Stomach (tissue), 8 donors: ENCODE measurements at regions not wholly inside any gene's neighbourhood (a gene's known extent, or its start where the extent isn't known, plus 50 kb on each side); places are given as distances from the start of the nearest gene placed in this dataset.
"Not testable (repeated sequence)": the region's sequence is repeated elsewhere in the genome, so short reads cannot be mapped to it uniquely, and the experiment has no call there.

Experiments used
- DNase-seq, 2 donors: peaks; one replicate each; pipeline versions ENCODE4 v3.0.0 to v3.0.0-alpha.2; 2013 to 2019
- H3K27ac ChIP-seq, 5 donors: fragments of 200-600 bp in 4 of 5; sonication (generic) in 4 of 5; one replicate each; pipeline ENCODE4 v1.5.1; 2013 to 2019; ENCODE audit warnings: mild to moderate bottlenecking in 1 of 5, moderate library complexity in 1 of 5
- H3K27me3 ChIP-seq, 3 donors: fragments of 200-600 bp; sonication (generic); one replicate each; pipeline ENCODE4 v1.5.1; 2017 to 2019; ENCODE audit warnings: mixed run types in 1 of 3
- H3K36me3 ChIP-seq, 4 donors: fragments of 200-600 bp; sonication (generic); 1 replicate in 3 of 4; 2 replicates in 1 of 4; pipeline ENCODE4 v1.5.1; 2016 to 2019
- H3K4me1 ChIP-seq, 4 donors: fragments of 200-600 bp; sonication (generic); one replicate each; pipeline ENCODE4 v1.5.1; 2016 to 2019
- H3K4me3 ChIP-seq, 4 donors: fragments of 200-600 bp; sonication (generic) in 3 of 4; one replicate each; pipeline ENCODE4 v1.5.1; 2016 to 2019; ENCODE audit warnings: mild to moderate bottlenecking in 1 of 4
- H3K9me3 ChIP-seq, 4 donors: fragments of 200-600 bp; sonication (generic); one replicate each; pipeline ENCODE4 v1.5.1; 2016 to 2019
- EP300 ChIP-seq: sonication (generic); formaldehyde crosslinking; IDR thresholded peaks from one replicate; pipeline ENCODE4 v1.6.1; 2017; ENCODE audit warnings: antibody characterized with exemption
- POLR2A ChIP-seq, 4 donors: fragments of 450-650 bp; IDR thresholded peaks; one replicate each; pipeline ENCODE4 v1.6.1; 2016; ENCODE audit warnings: antibody characterized with exemption in 4 of 4, control low read depth in 2 of 4, mild to moderate bottlenecking in 1 of 4, moderate library complexity in 1 of 4
- POLR2AphosphoS5 ChIP-seq, 3 donors: sonication (generic); formaldehyde crosslinking; IDR thresholded peaks; one replicate each; pipeline ENCODE4 v1.6.1; 2016; ENCODE audit warnings: antibody characterized with exemption in 3 of 3
- WGBS, 5 donors: extraction: QIAGEN DNeasy Blood & Tissue Kit in 3 of 5; methylation state at CpG; one replicate each; pipeline versions ENCODE4 v1.1.5 to v1.1.7; 2013 to 2018; 5-methylcytosine and 5-hydroxymethylcytosine counted together
- intact Hi-C: fragments of 100-400 bp; cut with DNase I; formaldehyde crosslinking; loops from one replicate; pipeline ENCODE4 v1.15.1; 2023; ENCODE audit warnings: low total_unique reads
- TF ChIP-seq, protein P1 (sequence below), 7 experiments: fragments of 450-650 bp in 4 of 7; fragments of 200-600 bp in 3 of 7; sonication (generic) in 3 of 7; IDR thresholded peaks; one replicate each; pipeline ENCODE4 v1.5.1; 2016 to 2019; ENCODE audit warnings: antibody characterized with exemption in 7 of 7, control low read depth in 2 of 7, mild to moderate bottlenecking in 1 of 7
- donor health status: healthy with polysubstance abuse.
- donor health status: Bipolar disorder and iron deficiency.
- donor health status: healthy.

- intact Hi-C loops, result no loop called here
- TF ChIP-seq POLR2A (IDR thresholded peaks at IDR 0.05) (no peak), EP300 (no peak), POLR2AphosphoS5 (IDR thresholded peaks at IDR 0.05) (no peak)
- TF ChIP-seq, protein P1, sequence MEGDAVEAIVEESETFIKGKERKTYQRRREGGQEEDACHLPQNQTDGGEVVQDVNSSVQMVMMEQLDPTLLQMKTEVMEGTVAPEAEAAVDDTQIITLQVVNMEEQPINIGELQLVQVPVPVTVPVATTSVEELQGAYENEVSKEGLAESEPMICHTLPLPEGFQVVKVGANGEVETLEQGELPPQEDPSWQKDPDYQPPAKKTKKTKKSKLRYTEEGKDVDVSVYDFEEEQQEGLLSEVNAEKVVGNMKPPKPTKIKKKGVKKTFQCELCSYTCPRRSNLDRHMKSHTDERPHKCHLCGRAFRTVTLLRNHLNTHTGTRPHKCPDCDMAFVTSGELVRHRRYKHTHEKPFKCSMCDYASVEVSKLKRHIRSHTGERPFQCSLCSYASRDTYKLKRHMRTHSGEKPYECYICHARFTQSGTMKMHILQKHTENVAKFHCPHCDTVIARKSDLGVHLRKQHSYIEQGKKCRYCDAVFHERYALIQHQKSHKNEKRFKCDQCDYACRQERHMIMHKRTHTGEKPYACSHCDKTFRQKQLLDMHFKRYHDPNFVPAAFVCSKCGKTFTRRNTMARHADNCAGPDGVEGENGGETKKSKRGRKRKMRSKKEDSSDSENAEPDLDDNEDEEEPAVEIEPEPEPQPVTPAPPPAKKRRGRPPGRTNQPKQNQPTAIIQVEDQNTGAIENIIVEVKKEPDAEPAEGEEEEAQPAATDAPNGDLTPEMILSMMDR (IDR thresholded peaks at IDR 0.05), result no peak
- DNase-seq, result no peak
- H3K9me3 ChIP-seq, result no peaks in the 10 kb centered on the region
- H3K4me1 ChIP-seq, result no peaks in the 10 kb centered on the region
- H3K36me3 ChIP-seq, result no peaks in the 10 kb centered on the region
- H3K27ac ChIP-seq, result no peak overlapping the region
- H3K4me3 ChIP-seq, result no peak overlapping the region
- 47 to 76% (median 63%) methylated on average over 3 of the region's 3 CpGs for WGBS, 5 donors
- no peaks in the 10 kb centered on the region for H3K27me3 ChIP-seq
Measured at GRCh38 chrX:146006637-146007036, 189.0 kb downstream of the SLITRK2 start.

DNA sequence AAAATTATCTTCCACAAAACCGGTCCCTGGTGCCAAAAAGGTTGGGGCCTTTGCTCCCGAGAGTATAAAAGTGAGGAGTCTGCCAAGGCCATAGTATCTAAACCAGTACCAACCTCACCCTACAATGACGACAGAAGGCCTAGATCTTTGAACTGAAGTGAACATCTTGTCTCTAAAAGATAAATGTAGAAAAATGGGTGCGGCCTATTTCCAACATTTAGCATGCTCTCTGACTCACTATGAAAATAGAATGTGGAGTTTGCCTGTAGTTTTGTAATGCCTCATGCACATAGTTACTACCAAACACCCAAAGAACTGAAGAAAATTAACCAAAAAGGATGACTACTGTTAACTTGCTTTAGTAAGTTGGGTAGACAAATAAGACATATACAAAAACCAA, 218.4 kb downstream of the SLITRK2 start:
- no peaks in the 10 kb centered on the region for H3K36me3 ChIP-seq
- DNase-seq, result no peak
- no peaks in the 10 kb centered on the region for H3K27me3 ChIP-seq
- no peak overlapping the region for H3K4me3 ChIP-seq
- H3K4me1 ChIP-seq, result no peaks in the 10 kb centered on the region
- intact Hi-C loops, result no loop called here
- H3K9me3 ChIP-seq, result no peaks in the 10 kb centered on the region
- WGBS, 5 donors, result 74 to 88% (median 82%) methylated on average over 4 of the region's 4 CpGs
- H3K27ac ChIP-seq, result no peak overlapping the region
- TF ChIP-seq, protein P1 (IDR thresholded peaks at IDR 0.05), result no peak
- TF ChIP-seq EP300 (no peak), POLR2A (IDR thresholded peaks at IDR 0.05) (no peak), POLR2AphosphoS5 (IDR thresholded peaks at IDR 0.05) (no peak)

GRCh38 chrX:146041741-146042140, 224.1 kb downstream of the SLITRK2 start:
- TF ChIP-seq, protein P1 (IDR thresholded peaks at IDR 0.05), result no peak
- TF ChIP-seq EP300, result no peak
- no peak for TF ChIP-seq POLR2A (IDR thresholded peaks at IDR 0.05)
- no peak for TF ChIP-seq POLR2AphosphoS5 (IDR thresholded peaks at IDR 0.05)
- WGBS, 5 donors, result 63 to 84% (median 71%) methylated on average over 3 of the region's 3 CpGs
- peaks cover 0 to 4% (median 2%) of the 10 kb centered on the region in 4 donors for H3K9me3 ChIP-seq
- DNase-seq, result no peak
- H3K27me3 ChIP-seq, result no peaks in the 10 kb centered on the region
- H3K4me3 ChIP-seq, result no peak overlapping the region
- H3K36me3 ChIP-seq, result no peaks in the 10 kb centered on the region
- no peaks in the 10 kb centered on the region for H3K4me1 ChIP-seq
- intact Hi-C loops, result no loop called here
- no peak overlapping the region for H3K27ac ChIP-seq

- H3K4me3 ChIP-seq, H3K27me3 ChIP-seq, intact Hi-C loops, H3K4me1 ChIP-seq, H3K9me3 ChIP-seq, H3K27ac ChIP-seq, H3K36me3 ChIP-seq, DNase-seq: not testable (repeated sequence)
- WGBS, 5 donors, result 89 to 96% (median 92%) methylated on average over 14 to 45 of the region's 45 CpGs
Measured at GRCh38 chrX:146046011-146046715, 228.5 kb downstream of the SLITRK2 start.

DNA sequence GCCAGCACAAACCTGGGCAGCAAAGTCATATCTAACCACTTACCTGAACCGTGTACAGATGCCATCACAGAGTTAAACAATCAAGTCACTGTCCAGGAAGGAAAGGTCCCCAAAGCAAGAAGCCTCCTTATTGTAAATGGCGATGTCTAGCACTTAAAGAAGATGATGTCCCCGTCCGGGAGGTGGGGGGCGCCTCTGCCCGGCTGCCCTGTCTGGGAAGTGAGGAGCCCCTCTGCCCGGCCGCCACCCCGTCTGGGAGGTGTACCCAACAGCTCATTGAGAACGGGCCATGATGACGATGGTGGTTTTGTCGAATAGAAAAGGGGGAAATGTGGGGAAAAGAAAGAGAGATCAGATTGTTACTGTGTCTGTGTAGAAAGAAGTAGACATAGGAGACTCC, 231.9 kb downstream of the SLITRK2 start:
- H3K36me3 ChIP-seq, H3K27me3 ChIP-seq, H3K4me1 ChIP-seq, H3K27ac ChIP-seq, DNase-seq, H3K4me3 ChIP-seq, H3K9me3 ChIP-seq, intact Hi-C loops: not testable (repeated sequence)
- 85 to 95% (median 93%) methylated on average over 6 to 11 of the region's 12 CpGs for WGBS, 5 donors
